CD4-positive, alpha-beta T cell treated with Interleukin-10 for 1 hour (primary cell): ENCODE measurements at regions not wholly inside any gene's neighbourhood (a gene's known extent, or its start where the extent isn't known, plus 50 kb on each side); places are given as distances from the start of the nearest gene placed in this dataset.

Experiments used
- DNase-seq: peaks from one replicate; pipeline ENCODE4 v3.0.0-alpha.2; 2020

GRCh38 chr5:145237843-145238242, 597.3 kb downstream of the PRELID2 start:
- no peak for DNase-seq

- DNase-seq = no peak
Measured at GRCh38 chr5:145236983-145237382, 598.2 kb downstream of the PRELID2 start.

GRCh38 chr5:145236127-145236526, 599.0 kb downstream of the PRELID2 start:
- no peak for DNase-seq

- DNase-seq = no peak
Measured at GRCh38 chr5:145233461-145233860, 601.7 kb downstream of the PRELID2 start.

- no peak for DNase-seq
Measured at GRCh38 chr5:145230781-145231180, 604.4 kb downstream of the PRELID2 start.

GRCh38 chr5:145228564-145228963, 606.6 kb downstream of the PRELID2 start:
- no peak for DNase-seq

- no peak for DNase-seq
Measured at GRCh38 chr5:145227881-145228280, 607.3 kb downstream of the PRELID2 start.

GRCh38 chr5:145226726-145227125, 608.4 kb downstream of the PRELID2 start:
- no peak for DNase-seq

- no peak for DNase-seq
Measured at GRCh38 chr5:145225529-145225928, 609.6 kb downstream of the PRELID2 start.

- no peak for DNase-seq
Measured at GRCh38 chr5:145223582-145223981, 611.6 kb downstream of the PRELID2 start.

- DNase-seq = no peak
Measured at GRCh38 chr5:145222622-145223021, 612.5 kb downstream of the PRELID2 start.

GRCh38 chr5:145221416-145221815, 613.7 kb downstream of the PRELID2 start:
- DNase-seq = no peak

GRCh38 chr5:145220481-145220880, 614.7 kb downstream of the PRELID2 start:
- DNase-seq = no peak

- DNase-seq = no peak
Measured at GRCh38 chr5:145218982-145219381, 616.2 kb downstream of the PRELID2 start.

GRCh38 chr5:145218019-145218418, 617.1 kb downstream of the PRELID2 start:
- no peak for DNase-seq

- no peak for DNase-seq
Measured at GRCh38 chr5:145210020-145210419, 625.1 kb downstream of the PRELID2 start.

- no peak for DNase-seq
Measured at GRCh38 chr5:145205546-145205945, 629.6 kb downstream of the PRELID2 start.

- no peak for DNase-seq
Measured at GRCh38 chr5:145204743-145205142, 630.4 kb downstream of the PRELID2 start.

GRCh38 chr5:145203193-145203592, 631.9 kb downstream of the PRELID2 start:
- DNase-seq = no peak

GRCh38 chr5:145198525-145199260, 636.4 kb downstream of the PRELID2 start:
- DNase-seq = no peak

GRCh38 chr5:145189746-145190145, 645.4 kb downstream of the PRELID2 start:
- DNase-seq = no peak

GRCh38 chr5:145180371-145180770, 654.8 kb downstream of the PRELID2 start:
- DNase-seq = no peak

GRCh38 chr5:145178641-145179523, 656.3 kb downstream of the PRELID2 start:
- DNase-seq = no peak

GRCh38 chr5:145176041-145176440, 659.1 kb downstream of the PRELID2 start:
- DNase-seq = no peak
